ENCODE measurements at regions not wholly inside any gene's neighbourhood (a gene's known extent, or its start where the extent isn't known, plus 50 kb on each side); places are given as distances from the start of the nearest gene placed in this dataset.

DNA sequence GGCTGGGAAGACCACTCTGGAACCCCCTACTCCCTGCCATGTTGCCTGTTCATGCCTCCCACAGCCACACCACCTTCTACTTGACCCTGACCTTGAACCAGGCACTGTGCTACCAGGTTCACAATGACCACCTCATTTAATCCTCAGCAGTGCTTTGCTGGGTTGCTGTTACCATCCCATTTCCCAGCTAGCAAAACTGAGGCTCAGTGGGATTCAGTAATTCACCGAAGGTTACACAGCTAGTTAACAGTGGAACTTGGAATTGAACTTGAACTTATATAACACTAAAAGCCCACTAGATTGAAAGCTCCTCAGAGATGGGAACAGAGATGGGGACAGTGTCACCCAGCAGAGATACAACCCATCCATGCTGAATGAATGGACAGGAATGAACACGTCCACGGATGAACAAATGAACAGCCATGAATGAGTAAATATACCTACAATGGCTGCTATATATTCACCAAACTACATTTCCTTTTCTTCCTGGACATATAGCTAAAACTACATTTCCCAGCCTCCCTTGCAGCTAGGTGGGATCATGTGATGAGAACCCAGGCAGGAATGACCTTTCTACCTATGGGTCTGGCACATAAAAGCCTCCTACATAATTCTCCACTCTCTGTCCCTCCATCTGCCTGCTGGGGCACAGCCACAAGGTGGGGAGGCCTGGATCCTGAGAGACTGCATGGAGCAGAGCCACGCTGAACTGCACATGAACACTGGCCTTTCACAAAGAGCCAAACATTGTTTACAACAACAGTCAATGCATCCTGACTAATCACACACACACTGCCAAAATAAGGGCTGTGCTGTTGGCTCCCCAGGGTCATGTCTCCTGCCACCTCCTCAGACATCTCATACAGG is 94.8 kb downstream of the RMI2 start:
- H3K27me3 Mint-ChIP-seq (ENCODE audit: low read depth in 2 of 2): no peaks in the 10 kb centered on the region
- no peak for ATAC-seq
- H3K4me3 Mint-ChIP-seq: no peak overlapping the region
- Histone ChIP-seq H3K27me3 (ENCODE audit: control insufficient read depth, insufficient read depth, low read length) (no peaks in the 10 kb centered on the region), H3K27ac (ENCODE audit: low read length) (no peak overlapping the region), H3K4me3 (ENCODE audit: low read length) (no peak overlapping the region), H3K9me3 (ENCODE audit: control insufficient read depth, insufficient read depth, low read length) (peaks cover 8% of the 10 kb centered on the region), H3K36me3 (ENCODE audit: control insufficient read depth, insufficient read depth, low read length) (no peaks in the 10 kb centered on the region), H3K4me1 (ENCODE audit: control insufficient read depth, insufficient read depth, low read length) (no peaks in the 10 kb centered on the region)
- H3K27ac Mint-ChIP-seq: no peak overlapping the region
- no peaks in the 10 kb centered on the region for H3K4me1 Mint-ChIP-seq
- no peak for DNase-seq
- H3K9me3 Mint-ChIP-seq: no peaks in the 10 kb centered on the region
- intact Hi-C loops (cut with micrococcal nuclease): no loop called here
- TF ChIP-seq, protein P1, sequence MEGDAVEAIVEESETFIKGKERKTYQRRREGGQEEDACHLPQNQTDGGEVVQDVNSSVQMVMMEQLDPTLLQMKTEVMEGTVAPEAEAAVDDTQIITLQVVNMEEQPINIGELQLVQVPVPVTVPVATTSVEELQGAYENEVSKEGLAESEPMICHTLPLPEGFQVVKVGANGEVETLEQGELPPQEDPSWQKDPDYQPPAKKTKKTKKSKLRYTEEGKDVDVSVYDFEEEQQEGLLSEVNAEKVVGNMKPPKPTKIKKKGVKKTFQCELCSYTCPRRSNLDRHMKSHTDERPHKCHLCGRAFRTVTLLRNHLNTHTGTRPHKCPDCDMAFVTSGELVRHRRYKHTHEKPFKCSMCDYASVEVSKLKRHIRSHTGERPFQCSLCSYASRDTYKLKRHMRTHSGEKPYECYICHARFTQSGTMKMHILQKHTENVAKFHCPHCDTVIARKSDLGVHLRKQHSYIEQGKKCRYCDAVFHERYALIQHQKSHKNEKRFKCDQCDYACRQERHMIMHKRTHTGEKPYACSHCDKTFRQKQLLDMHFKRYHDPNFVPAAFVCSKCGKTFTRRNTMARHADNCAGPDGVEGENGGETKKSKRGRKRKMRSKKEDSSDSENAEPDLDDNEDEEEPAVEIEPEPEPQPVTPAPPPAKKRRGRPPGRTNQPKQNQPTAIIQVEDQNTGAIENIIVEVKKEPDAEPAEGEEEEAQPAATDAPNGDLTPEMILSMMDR (IDR thresholded peaks at IDR 0.05): no peak
- WGBS (ENCODE audit: insufficient coverage): 90% methylated on average over 4 of the region's 4 CpGs
- no peaks in the 10 kb centered on the region for H3K36me3 Mint-ChIP-seq

DNA sequence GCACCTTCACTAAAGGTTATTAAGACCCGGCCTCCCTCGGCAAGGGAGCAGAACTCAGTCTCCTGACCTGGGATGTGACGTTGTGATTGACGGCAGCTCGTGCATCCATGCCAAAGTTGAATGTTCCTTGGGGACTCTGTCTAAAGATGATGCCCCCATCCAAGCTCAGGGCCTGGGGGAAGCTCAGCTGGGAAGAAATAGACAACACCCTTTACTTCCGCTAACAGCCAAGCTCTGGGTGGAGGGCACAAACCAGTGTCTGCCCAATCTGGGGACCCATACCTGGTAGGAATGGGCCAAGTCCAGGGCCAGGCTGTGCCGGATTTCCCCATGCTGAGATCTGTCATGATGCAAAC is 95.4 kb downstream of the RMI2 start:
- TF ChIP-seq, protein P1 (IDR thresholded peaks at IDR 0.05): no peak
- H3K36me3 Mint-ChIP-seq: no peaks in the 10 kb centered on the region
- H3K27ac Mint-ChIP-seq: no peak overlapping the region
- Histone ChIP-seq H3K9me3 (ENCODE audit: control insufficient read depth, insufficient read depth, low read length) (peaks cover 8% of the 10 kb centered on the region), H3K36me3 (ENCODE audit: control insufficient read depth, insufficient read depth, low read length) (no peaks in the 10 kb centered on the region), H3K27me3 (ENCODE audit: control insufficient read depth, insufficient read depth, low read length) (no peaks in the 10 kb centered on the region), H3K4me3 (ENCODE audit: low read length) (no peak overlapping the region), H3K4me1 (ENCODE audit: control insufficient read depth, insufficient read depth, low read length) (no peaks in the 10 kb centered on the region), H3K27ac (ENCODE audit: low read length) (no peak overlapping the region)
- 93% methylated on average over 7 of the region's 7 CpGs for WGBS (ENCODE audit: insufficient coverage)
- no peak for DNase-seq
- H3K4me1 Mint-ChIP-seq: no peaks in the 10 kb centered on the region
- no peak for ATAC-seq
- H3K4me3 Mint-ChIP-seq: no peak overlapping the region
- H3K27me3 Mint-ChIP-seq (ENCODE audit: low read depth in 2 of 2): no peaks in the 10 kb centered on the region
- H3K9me3 Mint-ChIP-seq: no peaks in the 10 kb centered on the region
- intact Hi-C loops (cut with micrococcal nuclease): no loop called here

DNA sequence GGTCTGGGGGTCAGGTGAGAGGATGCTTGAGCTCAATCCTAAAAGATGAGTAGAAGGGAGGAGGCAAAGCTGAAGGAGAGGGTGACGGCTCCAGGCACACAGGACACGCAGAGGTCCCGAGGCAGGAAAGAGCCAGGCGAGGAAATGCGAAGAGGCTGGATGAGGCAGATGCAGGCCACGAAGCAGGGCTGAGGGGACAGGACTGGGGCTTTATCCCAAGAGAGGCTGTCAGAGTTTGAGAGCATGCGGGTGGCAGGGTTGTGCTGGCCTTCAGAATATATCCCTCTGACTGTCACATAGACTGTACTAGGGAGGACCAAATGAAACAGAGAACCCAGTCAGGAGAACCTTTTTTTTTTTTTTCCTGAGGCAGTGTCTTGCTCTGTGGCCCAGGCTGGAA is 100.2 kb downstream of the RMI2 start:
- no peaks in the 10 kb centered on the region for H3K27me3 ChIP-seq (ENCODE audit: control insufficient read depth, insufficient read depth, low read length)
- H3K27me3 Mint-ChIP-seq (ENCODE audit: low read depth in 2 of 2): no peaks in the 10 kb centered on the region
- H3K9me3 ChIP-seq (ENCODE audit: control insufficient read depth, insufficient read depth, low read length): peaks cover 2% of the 10 kb centered on the region
- no peak overlapping the region for H3K4me3 Mint-ChIP-seq
- no peaks in the 10 kb centered on the region for H3K36me3 ChIP-seq (ENCODE audit: control insufficient read depth, insufficient read depth, low read length)
- TF ChIP-seq, protein P1 (IDR thresholded peaks at IDR 0.05): no peak
- intact Hi-C loops (cut with micrococcal nuclease): no loop called here
- H3K4me1 ChIP-seq (ENCODE audit: control insufficient read depth, insufficient read depth, low read length): no peaks in the 10 kb centered on the region
- H3K36me3 Mint-ChIP-seq: no peaks in the 10 kb centered on the region
- no peak overlapping the region for H3K4me3 ChIP-seq (ENCODE audit: low read length)
- H3K27ac ChIP-seq (ENCODE audit: low read length): no peak overlapping the region
- no peak for DNase-seq
- no peak for ATAC-seq
- H3K4me1 Mint-ChIP-seq: no peaks in the 10 kb centered on the region
- no peaks in the 10 kb centered on the region for H3K9me3 Mint-ChIP-seq
- peak overlapping the region in 1 of 2 donors; percentile 53 for H3K27ac Mint-ChIP-seq
- WGBS (ENCODE audit: insufficient coverage): 95% methylated on average over 7 of the region's 7 CpGs

Measured in natural killer cell (primary cell).